CD4-positive, alpha-beta memory T cell (primary cell): ENCODE measurements at regions not wholly inside any gene's neighbourhood (a gene's known extent, or its start where the extent isn't known, plus 50 kb on each side); places are given as distances from the start of the nearest gene placed in this dataset.

Experiments
- CTCF ChIA-PET: fragments of 350-600 bp; sonication (Branson Sonifier 250); formaldehyde crosslinking; loops from one replicate; lab custom pipeline; 2021; ENCODE audit warnings: inconsistent platforms; ENCODE audit not compliant: partially characterized antibody; lab: Charles Lee
- POLR2A ChIA-PET: fragments of 350-600 bp; sonication (Branson Sonifier 250); formaldehyde crosslinking; loops from one replicate; lab custom pipeline; 2021; ENCODE audit not compliant: partially characterized antibody; lab: Charles Lee
- DNase-seq, 5 donors: peaks; one replicate each; pipeline versions ENCODE4 v3.0.0 to v3.0.0-alpha.2; 2020 to 2022; ENCODE audit warnings: mixed read lengths in 1 of 5
- H3K27ac ChIP-seq: one replicate; pipeline ENCODE4 v1.7.0; 2013; ENCODE audit warnings: low read depth, low read length
- H3K27me3 ChIP-seq: 2 replicates; pipeline ENCODE4 v1.7.0; 2013; ENCODE audit warnings: mild to moderate bottlenecking, low read length, moderate library complexity; ENCODE audit not compliant: insufficient read depth
- H3K36me3 ChIP-seq: 2 replicates; pipeline ENCODE4 v1.7.0; 2013; ENCODE audit warnings: mild to moderate bottlenecking, low read length, moderate library complexity; ENCODE audit not compliant: insufficient read depth
- H3K4me1 ChIP-seq: 2 replicates; pipeline ENCODE4 v1.7.0; 2013; ENCODE audit warnings: mild to moderate bottlenecking, low read length, moderate library complexity; ENCODE audit not compliant: insufficient read depth
- H3K4me3 ChIP-seq, 2 donors: one replicate each; pipeline ENCODE4 v1.7.0; 2013; ENCODE audit warnings: low read length in 2 of 2, mild to moderate bottlenecking in 1 of 2
- H3K9me3 ChIP-seq, 2 donors: one replicate each; pipeline ENCODE4 v1.7.0; 2013; ENCODE audit warnings: low read length in 2 of 2, control low read depth in 1 of 2; ENCODE audit not compliant: control insufficient read depth in 1 of 2
- H3K27ac Mint-ChIP-seq, 7 donors: one replicate each; pipeline ENCODE4 v1.8.0; 2020 to 2021; ENCODE audit warnings: mixed read lengths in 7 of 7, mild to moderate bottlenecking in 6 of 7, inconsistent platforms in 3 of 7, moderate library complexity in 3 of 7
- H3K27me3 Mint-ChIP-seq, 2 donors: one replicate each; pipeline ENCODE4 v1.8.0; 2020 to 2021; ENCODE audit warnings: mixed read lengths in 2 of 2
- H3K36me3 Mint-ChIP-seq, 2 donors: one replicate each; pipeline ENCODE4 v1.8.0; 2020 to 2021; ENCODE audit warnings: mixed read lengths in 2 of 2, inconsistent platforms in 1 of 2, mild to moderate bottlenecking in 1 of 2
- H3K4me1 Mint-ChIP-seq, 4 donors: one replicate each; pipeline ENCODE4 v1.8.0; 2020 to 2021; ENCODE audit warnings: mixed read lengths in 4 of 4, mild to moderate bottlenecking in 1 of 4
- H3K4me3 Mint-ChIP-seq, 8 donors: one replicate each; pipeline ENCODE4 v1.8.0; 2020 to 2021; ENCODE audit warnings: mixed read lengths in 8 of 8, mild to moderate bottlenecking in 7 of 8, moderate library complexity in 6 of 8, inconsistent platforms in 3 of 8
- H3K9me3 Mint-ChIP-seq, 8 donors: one replicate each; pipeline ENCODE4 v1.8.0; 2020 to 2021; ENCODE audit warnings: mixed read lengths in 8 of 8, mild to moderate bottlenecking in 5 of 8, inconsistent platforms in 3 of 8, moderate library complexity in 1 of 8
- intact Hi-C: fragments of 100-400 bp; cut with micrococcal nuclease; formaldehyde crosslinking; loops from one replicate; pipeline ENCODE4 v1.15.1; 2023

DNA sequence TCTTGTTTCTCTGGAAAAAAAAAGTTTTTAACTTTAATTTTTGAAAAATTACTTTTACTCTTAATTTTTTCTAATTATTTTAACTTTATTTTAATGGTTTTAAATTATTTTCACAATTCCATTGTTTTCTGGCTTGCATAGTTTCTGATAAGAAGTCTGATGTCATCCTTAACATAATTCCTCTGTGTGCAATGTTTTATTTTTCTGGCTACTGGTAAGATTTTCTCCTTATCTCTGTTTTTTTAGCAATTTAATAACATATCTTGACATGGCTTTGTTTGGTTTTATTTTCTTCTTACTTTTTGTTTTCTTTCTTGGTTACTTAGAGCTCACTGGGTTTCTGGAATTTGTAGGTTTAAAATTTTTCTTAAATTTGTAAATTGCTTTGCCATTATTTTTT is 114.8 kb downstream of the TBXT start:
- Mint-ChIP-seq H3K36me3 (peaks cover 0 to 3% of the 10 kb centered on the region in 2 donors), H3K9me3 (peaks cover 5 to 44% (median 33%) of the 10 kb centered on the region in 8 donors)
- intact Hi-C loops = no loop called here

DNA sequence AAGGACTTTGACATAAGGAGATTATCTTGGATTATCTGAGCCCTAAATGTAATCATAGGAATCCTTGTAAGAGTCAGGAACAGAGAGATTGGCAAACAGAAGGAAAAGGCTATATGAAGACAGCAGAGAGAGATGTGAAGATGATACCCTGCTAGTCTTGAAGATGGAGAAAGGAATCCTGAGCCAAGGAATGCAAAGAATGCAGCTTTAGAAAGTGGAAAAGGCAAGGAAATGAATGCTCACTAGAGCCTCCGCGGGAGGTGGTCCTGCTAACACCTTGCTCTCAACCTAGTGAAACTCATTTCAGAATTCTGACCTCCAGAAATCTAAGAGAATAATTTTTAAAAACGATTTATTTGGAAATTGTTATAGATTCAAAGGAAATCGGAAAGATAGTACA is 117.1 kb downstream of the TBXT start:
- POLR2A ChIA-PET = no interaction called here
- H3K4me3 Mint-ChIP-seq = no peak overlapping the region
- H3K9me3 Mint-ChIP-seq = peaks cover 5 to 31% (median 27%) of the 10 kb centered on the region in 8 donors
- H3K27me3 Mint-ChIP-seq = peaks cover 0 to 5% of the 10 kb centered on the region in 2 donors
- Histone ChIP-seq H3K4me1 (no peaks in the 10 kb centered on the region), H3K27ac (no peak overlapping the region), H3K27me3 (no peaks in the 10 kb centered on the region), H3K4me3 (no peak overlapping the region), H3K36me3 (no peaks in the 10 kb centered on the region), H3K9me3 (no peaks in the 10 kb centered on the region)
- no peaks in the 10 kb centered on the region for H3K4me1 Mint-ChIP-seq
- DNase-seq = no peak
- peaks cover 0 to 2% of the 10 kb centered on the region in 2 donors for H3K36me3 Mint-ChIP-seq
- no peak overlapping the region for H3K27ac Mint-ChIP-seq
- intact Hi-C loops = no loop called here
- CTCF ChIA-PET = no interaction called here

More for the DNA sequence above, 114.8 kb downstream of the TBXT start:
- Mint-ChIP-seq H3K4me3 (no peak overlapping the region), H3K27me3 (peaks cover 0 to 5% of the 10 kb centered on the region in 2 donors), H3K4me1 (no peaks in the 10 kb centered on the region), H3K27ac (no peak overlapping the region)
- Histone ChIP-seq H3K36me3 (no peaks in the 10 kb centered on the region), H3K4me3 (no peak overlapping the region), H3K27me3 (no peaks in the 10 kb centered on the region), H3K27ac (no peak overlapping the region), H3K4me1 (no peaks in the 10 kb centered on the region), H3K9me3 (no peaks in the 10 kb centered on the region)
- POLR2A ChIA-PET = no interaction called here
- CTCF ChIA-PET = no interaction called here
- no peak for DNase-seq

DNA sequence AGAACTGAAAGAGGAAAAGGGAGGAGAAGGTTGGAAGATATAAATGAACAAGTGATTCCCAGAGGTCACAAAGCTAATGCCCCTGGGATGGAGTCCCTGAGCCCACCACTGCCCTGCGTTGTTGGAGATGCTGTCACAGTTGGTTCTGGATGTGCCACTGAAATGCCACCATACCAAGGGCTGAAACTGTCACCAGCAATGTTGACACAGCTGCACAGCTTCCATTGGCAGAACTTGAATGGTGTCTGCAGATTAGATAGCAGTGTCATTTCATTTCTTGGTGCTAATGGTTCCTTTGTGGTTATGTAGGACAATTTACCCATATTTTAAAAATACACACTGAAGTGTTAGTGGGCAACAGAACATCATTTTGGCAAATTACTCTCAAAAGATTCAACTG is 120.7 kb downstream of the TBXT start:
- ChIA-PET CTCF (no interaction called here), POLR2A (no interaction called here)
- H3K9me3 Mint-ChIP-seq = peaks cover 0 to 11% (median 3%) of the 10 kb centered on the region in 8 donors
- Histone ChIP-seq H3K9me3 (no peaks in the 10 kb centered on the region), H3K36me3 (no peaks in the 10 kb centered on the region), H3K4me1 (no peaks in the 10 kb centered on the region), H3K27ac (no peak overlapping the region), H3K27me3 (no peaks in the 10 kb centered on the region), H3K4me3 (no peak overlapping the region)
- no peaks in the 10 kb centered on the region for H3K4me1 Mint-ChIP-seq
- intact Hi-C loops = no loop called here
- no peak overlapping the region for H3K4me3 Mint-ChIP-seq
- no peak overlapping the region for H3K27ac Mint-ChIP-seq
- no peaks in the 10 kb centered on the region for H3K36me3 Mint-ChIP-seq
- peaks cover 1 to 7% of the 10 kb centered on the region in 2 donors for H3K27me3 Mint-ChIP-seq
- no peak for DNase-seq

DNA sequence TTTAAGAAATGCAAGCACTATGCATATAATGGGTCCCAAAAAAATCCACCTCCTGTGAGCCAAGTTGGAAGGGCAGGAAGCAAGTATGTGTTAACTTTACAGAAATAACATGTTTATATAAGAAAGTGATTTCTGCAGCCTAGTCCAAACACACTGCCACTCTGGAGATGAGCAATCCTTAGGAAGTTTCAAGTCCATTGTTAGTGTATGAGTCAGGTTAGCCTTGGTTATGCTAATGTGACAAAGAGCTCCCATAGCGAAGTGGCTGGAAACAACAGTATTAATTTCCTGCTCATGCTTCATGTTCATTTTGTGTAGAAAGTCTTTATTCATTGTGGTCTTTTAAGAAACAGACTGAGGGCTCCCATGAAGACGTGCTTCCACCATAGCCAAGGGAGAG is 121.4 kb downstream of the TBXT start:
- intact Hi-C loops = no loop called here
- Mint-ChIP-seq H3K4me3 (no peak overlapping the region), H3K27me3 (peaks cover 1 to 7% of the 10 kb centered on the region in 2 donors), H3K36me3 (no peaks in the 10 kb centered on the region), H3K9me3 (peaks cover 0 to 7% (median 0%) of the 10 kb centered on the region in 8 donors), H3K27ac (no peak overlapping the region), H3K4me1 (no peaks in the 10 kb centered on the region)
- ChIA-PET CTCF (no interaction called here), POLR2A (no interaction called here)
- Histone ChIP-seq H3K9me3 (no peaks in the 10 kb centered on the region), H3K4me3 (no peak overlapping the region), H3K27ac (no peak overlapping the region), H3K4me1 (no peaks in the 10 kb centered on the region), H3K27me3 (no peaks in the 10 kb centered on the region), H3K36me3 (no peaks in the 10 kb centered on the region)
- DNase-seq = no peak

DNA sequence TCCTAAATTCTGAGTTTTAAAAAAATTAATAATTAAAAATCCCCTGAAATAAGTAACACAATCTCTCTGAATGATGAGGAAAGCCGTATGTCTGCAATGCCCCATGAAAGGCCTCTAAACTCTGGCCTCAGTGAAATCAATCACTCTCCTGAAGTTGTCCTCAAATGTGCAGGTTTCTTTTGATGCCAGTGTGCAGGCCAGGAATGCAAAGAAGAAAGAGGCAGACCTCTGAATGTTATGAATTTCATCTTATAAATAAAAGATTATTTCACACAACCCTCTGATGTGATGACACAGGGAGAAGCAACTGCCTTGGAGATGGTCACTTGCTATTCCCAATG is 121.8 kb downstream of the TBXT start:
- H3K4me3 ChIP-seq = no peak overlapping the region
- Mint-ChIP-seq H3K9me3 (peaks cover 0 to 7% (median 0%) of the 10 kb centered on the region in 8 donors), H3K4me1 (no peaks in the 10 kb centered on the region), H3K27ac (no peak overlapping the region), H3K36me3 (no peaks in the 10 kb centered on the region), H3K4me3 (no peak overlapping the region), H3K27me3 (peaks cover 1 to 7% of the 10 kb centered on the region in 2 donors)
- ChIA-PET CTCF (no interaction called here), POLR2A (no interaction called here)
- intact Hi-C loops = no loop called here
- no peaks in the 10 kb centered on the region for H3K36me3 ChIP-seq
- H3K27me3 ChIP-seq = no peaks in the 10 kb centered on the region
- H3K4me1 ChIP-seq = no peaks in the 10 kb centered on the region
- H3K9me3 ChIP-seq = no peaks in the 10 kb centered on the region
- H3K27ac ChIP-seq = no peak overlapping the region
- DNase-seq = no peak

DNA sequence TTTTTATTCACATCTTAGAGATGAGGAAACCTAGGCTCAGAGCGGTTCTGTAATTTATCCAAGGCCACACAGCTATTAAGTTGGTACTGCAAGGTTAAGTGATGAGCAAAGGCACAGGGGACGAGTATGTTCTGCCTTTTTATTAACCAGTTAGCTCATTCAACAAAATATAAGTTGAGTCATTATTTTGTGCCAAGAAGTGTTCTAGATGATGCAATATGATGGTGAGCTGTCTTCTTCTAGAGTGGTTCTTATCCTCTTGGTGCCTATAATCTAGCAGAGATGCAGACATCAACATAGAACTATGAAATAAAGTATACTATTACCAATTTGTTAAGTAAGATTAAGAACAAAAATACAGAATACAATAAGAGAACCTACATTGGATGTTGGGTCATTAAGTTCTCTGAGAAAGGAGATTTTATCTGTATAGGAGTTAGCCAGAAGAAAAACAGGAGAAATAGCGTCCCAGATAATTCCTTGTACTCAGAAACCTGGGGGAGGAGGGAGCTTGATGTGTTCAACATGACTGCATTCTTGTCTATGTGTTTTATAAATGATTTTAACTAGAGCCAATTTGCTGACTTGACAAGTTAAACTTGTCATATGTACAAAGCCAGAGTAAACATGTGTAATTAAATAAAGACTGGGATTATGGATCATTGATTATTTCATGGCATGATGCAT is 122.3 kb downstream of the TBXT start:
- Mint-ChIP-seq H3K4me1 (no peaks in the 10 kb centered on the region), H3K27me3 (peaks cover 3 to 7% of the 10 kb centered on the region in 2 donors), H3K27ac (no peak overlapping the region), H3K36me3 (no peaks in the 10 kb centered on the region), H3K9me3 (peaks cover 0 to 5% (median 0%) of the 10 kb centered on the region in 8 donors), H3K4me3 (no peak overlapping the region)
- Histone ChIP-seq H3K36me3 (no peaks in the 10 kb centered on the region), H3K27ac (no peak overlapping the region), H3K27me3 (no peaks in the 10 kb centered on the region), H3K4me1 (no peaks in the 10 kb centered on the region), H3K9me3 (no peaks in the 10 kb centered on the region), H3K4me3 (no peak overlapping the region)
- ChIA-PET CTCF (no interaction called here), POLR2A (no interaction called here)
- intact Hi-C loops = no loop called here
- DNase-seq = no peak

DNA sequence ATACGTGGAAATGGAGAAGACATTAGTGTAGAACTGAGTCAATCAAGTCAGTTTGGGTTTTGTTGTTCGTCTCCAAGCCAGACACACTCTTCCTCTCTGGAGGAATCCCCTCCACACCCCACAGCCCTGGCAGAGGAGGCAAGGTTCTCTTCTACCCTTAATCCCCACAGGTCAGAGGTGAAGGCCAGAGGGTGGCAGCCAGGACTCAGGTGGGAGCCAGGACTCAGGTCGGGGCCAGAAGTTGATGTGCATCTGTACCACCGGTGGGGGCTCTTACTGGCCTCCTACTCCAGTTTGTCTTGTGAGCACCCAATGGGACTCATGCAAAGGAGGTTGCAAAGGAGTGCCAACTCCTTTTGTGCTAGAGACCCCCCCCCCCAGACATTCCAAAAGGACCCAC is 126.4 kb downstream of the TBXT start:
- Histone ChIP-seq H3K4me1 (no peaks in the 10 kb centered on the region), H3K27me3 (no peaks in the 10 kb centered on the region), H3K4me3 (no peak overlapping the region), H3K27ac (no peak overlapping the region), H3K9me3 (no peaks in the 10 kb centered on the region), H3K36me3 (no peaks in the 10 kb centered on the region)
- H3K4me1 Mint-ChIP-seq = no peaks in the 10 kb centered on the region
- no peak for DNase-seq
- no peak overlapping the region for H3K4me3 Mint-ChIP-seq
- peaks cover 0 to 16% (median 13%) of the 10 kb centered on the region in 8 donors for H3K9me3 Mint-ChIP-seq
- ChIA-PET CTCF (no interaction called here), POLR2A (no interaction called here)
- H3K36me3 Mint-ChIP-seq = no peaks in the 10 kb centered on the region
- no peak overlapping the region for H3K27ac Mint-ChIP-seq
- intact Hi-C loops = no loop called here
- peaks cover 2 to 4% of the 10 kb centered on the region in 2 donors for H3K27me3 Mint-ChIP-seq
